Fibroblast of villous mesenchyme (primary cell): ENCODE measurements at regions not wholly inside any gene's neighbourhood (a gene's known extent, or its start where the extent isn't known, plus 50 kb on each side); places are given as distances from the start of the nearest gene placed in this dataset. TPM values are rescaled to one million over a fixed set of nuclear protein-coding genes. Genes with fewer than 3 reads are reported as not detected.

Experiments
- DNase-seq: peaks from one replicate; pipeline ENCODE4 v3.0.0-alpha.2; 2010; ENCODE audit warnings: low read depth
- H3K4me3 ChIP-seq: 2 replicates; pipeline ENCODE4 v1.5.1; 2011; ENCODE audit warnings: low read depth, mild to moderate bottlenecking, low read length
- CTCF ChIP-seq: IDR thresholded peaks from 2 replicates; pipeline ENCODE4 v1.5.1; 2012; ENCODE audit warnings: low read depth, mild to moderate bottlenecking, low read length; ENCODE audit not compliant: insufficient read depth
- small RNA-seq: library from RNA; depleted of rRNA; stranded (forward); fragments of <200 nt; gene quantifications from one replicate; pipeline ENCODE3, GENCODE V24; 2012

- no peak overlapping the region for H3K4me3 ChIP-seq
- TF ChIP-seq CTCF = no peak
- no peak for DNase-seq
Measured at GRCh38 chr2:121165038-121165542, 119.9 kb downstream of the TFCP2L1 start.

Small RNAs in the stretch of these regions (small RNA-seq; reads per million reads assigned to genes)
- gene RF00019 = not detected
